Lung microvascular endothelial cell (primary cell): ENCODE measurements at regions not wholly inside any gene's neighbourhood (a gene's known extent, or its start where the extent isn't known, plus 50 kb on each side); places are given as distances from the start of the nearest gene placed in this dataset.

Source experiments
- DNase-seq, 2 donors: peaks; one replicate each; pipeline versions ENCODE4 v3.0.0 to v3.0.0-alpha.2; 2010; ENCODE audit warnings: low read depth in 2 of 2

DNA sequence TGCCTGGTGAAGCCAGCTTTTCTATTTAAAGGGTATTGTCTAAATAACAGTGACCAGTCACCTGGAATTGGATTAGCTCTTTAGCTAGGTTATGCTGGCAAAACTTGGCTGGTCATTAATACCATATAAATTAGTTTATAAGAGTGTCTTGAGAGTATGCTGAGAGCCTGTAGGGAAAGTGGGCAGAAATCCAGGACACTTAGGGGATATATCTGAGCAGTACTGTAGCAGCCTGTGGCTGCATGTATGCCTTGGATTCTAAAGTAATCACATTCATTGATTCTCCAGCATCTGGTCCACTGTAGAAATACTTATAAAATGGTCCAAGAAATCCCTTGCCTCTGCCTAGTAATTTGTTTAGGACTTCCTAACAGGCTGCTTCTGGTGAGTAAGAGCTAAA lies 288.9 kb upstream of the DMAC1 start:
- DNase-seq: no peak

- DNase-seq: no peak
Observed at GRCh38 chr9:8085986-8086385, 286.4 kb upstream of the DMAC1 start.

DNA sequence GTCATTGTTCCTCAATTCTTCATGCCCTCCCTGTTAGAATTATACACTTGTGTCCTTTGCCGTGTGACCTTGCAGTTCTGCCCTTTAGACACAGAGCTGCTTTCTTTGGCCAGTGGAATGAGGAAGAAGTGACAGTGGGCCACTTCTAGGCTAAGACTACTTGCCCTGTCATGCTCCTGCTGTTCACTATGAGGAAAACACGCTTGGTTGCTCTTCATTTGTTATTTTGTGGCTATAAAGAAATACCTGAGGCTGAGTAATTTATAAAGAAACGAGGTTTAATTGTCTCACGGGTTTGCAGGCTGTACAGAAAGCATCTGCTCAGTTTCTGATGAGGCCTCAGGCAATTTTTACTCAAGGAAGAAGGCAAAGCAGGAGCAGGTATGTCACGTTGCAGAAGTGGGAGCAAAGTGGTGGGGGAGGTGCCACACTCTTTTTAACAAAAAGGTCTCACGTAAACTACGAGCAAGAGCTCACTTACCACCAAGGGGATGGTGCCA lies 279.1 kb upstream of the DMAC1 start:
- no peak for DNase-seq

- DNase-seq: no peak
Observed at GRCh38 chr9:8074713-8075286, 275.2 kb upstream of the DMAC1 start.

DNA sequence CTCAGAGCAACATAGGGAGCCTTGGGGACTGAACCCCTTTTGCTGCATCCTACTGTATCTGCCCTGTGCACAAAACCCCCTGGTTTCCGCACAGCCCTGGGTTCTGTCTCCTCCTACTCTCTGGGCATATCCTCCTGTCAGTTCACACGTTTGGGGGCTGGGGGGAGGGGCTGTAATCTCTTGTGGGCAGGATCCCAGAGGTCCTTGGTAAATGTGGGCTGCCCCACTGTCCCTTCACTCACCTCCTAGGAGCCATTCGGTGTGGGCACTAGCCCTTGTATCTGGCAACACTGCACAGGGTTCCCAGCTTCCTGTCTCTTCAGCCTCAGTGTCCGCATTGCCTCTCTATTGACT lies 271.8 kb upstream of the DMAC1 start:
- DNase-seq: no peak

- DNase-seq: no peak
Observed at GRCh38 chr9:8070779-8071444, 271.3 kb upstream of the DMAC1 start.

DNA sequence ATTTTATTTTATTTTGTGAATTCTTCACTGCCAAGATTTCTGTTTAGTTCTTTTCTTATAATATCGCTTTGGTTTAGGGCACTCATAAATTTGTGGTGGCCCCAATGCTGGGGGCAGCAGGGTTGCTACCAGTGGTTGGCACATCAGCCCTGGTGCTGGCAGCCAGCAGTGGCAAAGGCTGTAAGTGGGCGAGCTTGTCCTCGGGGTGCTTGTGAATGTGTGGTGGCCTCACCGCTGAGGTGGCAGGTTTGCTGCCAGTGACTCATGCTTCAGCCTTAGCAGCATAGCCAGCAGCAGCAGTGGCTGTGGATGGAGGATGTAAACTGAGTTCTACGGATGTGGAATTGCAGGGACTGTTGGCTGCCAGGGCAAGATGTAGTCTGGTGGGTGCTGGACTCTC lies 262.9 kb upstream of the DMAC1 start:
- no peak for DNase-seq

DNA sequence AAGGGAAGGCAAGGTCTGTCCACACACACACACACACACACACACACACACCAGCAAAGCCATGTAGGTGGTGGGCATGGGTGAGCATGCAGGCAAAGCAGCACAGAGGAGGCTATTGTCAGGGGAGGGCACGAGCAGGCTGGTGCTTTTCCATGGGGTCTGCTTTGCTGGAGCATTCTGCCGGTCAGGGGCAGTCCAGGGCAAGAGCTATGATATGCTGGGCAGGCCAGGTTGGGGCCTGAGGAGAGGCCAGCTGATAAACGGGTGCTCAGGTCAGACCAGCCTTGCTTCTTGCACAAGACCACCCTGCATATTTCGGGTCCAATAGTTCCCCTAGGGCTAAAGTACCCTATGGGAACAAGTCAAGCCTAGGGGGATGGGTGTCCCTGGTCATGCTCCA lies 253.9 kb upstream of the DMAC1 start:
- DNase-seq: no peak

GRCh38 chr9:8052991-8053390 lies 253.4 kb upstream of the DMAC1 start:
- DNase-seq: no peak

DNA sequence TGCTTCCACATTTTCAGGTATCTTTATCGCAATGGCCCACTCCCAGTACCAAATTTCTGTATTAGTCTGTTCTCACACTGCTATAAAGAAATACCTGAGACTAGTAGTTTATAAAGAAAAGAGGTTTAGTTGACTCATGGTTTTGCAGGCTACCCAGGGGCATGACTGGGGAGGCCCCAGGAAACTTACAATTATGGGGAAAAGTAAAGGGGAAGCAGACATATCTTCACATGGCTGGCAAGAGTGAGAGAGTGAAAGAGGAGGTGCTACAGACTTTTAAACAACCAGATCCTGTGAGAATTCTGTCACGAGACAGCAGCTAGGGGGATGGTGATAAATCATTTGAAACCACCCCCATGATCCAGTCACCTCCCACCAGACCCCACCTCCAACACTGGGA lies 238.2 kb upstream of the DMAC1 start:
- DNase-seq: no peak

GRCh38 chr9:8036914-8037524 lies 237.4 kb upstream of the DMAC1 start:
- DNase-seq: no peak

GRCh38 chr9:8033794-8034193 lies 234.2 kb upstream of the DMAC1 start:
- DNase-seq: no peak

DNA sequence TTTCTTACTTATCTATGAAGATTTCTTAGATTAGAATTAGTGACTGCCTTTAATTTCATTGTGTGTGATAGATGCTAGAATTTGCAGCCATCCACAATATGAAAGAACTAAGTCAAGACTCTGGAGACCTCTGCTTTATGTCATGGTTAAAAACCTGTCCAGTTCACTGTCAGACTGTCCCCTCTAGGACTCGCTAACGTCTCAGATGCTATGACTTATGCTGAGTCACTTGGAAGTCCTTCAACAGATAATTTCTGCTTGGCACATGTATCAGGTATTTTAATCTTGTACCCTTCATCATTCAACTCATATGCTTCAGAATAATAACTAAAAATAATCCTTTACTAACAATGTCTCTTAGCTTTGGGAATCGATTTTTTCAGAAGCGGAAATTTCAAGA lies 230.5 kb upstream of the DMAC1 start:
- DNase-seq: no peak

DNA sequence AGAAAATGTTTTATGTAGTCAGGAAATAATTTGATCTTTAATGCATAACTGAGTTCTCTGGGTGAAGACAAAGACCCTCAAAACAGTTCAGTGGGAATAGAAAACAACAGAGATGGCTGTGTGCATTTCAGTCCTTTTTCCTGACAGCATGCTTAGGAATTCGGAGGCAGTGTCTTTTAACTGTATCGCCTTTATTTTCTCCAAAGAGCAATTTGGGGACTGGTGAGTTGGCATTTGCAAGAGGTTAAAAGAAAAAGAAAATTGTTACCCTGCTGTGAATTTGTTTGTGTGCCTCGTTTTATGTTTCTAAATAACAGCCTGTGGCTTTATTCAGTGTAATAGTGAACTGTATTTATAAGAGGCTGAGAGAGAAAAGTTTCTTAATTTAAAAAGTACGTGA lies 227.8 kb upstream of the DMAC1 start:
- DNase-seq: no peak

- DNase-seq: no peak
Observed at GRCh38 chr9:8025551-8025950, 226.0 kb upstream of the DMAC1 start.

DNA sequence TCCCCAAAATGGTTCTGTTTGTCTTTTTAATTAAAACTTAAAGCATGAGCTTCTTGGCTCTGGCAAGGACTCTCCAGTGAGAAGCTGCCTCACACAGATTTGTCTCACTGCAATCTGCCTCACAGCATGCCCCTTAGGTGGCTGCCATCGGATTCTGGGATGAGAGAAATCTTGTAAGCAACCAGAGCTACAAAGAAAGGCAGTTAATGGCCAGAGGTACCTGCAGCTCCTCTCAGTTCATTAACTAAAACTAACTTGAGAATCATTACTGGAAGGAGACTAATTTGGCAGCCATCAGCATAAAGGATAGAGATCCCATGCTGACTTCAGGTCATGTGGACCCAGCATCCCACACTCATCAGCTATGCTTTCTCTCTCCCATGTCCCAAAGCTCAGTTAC lies 220.6 kb upstream of the DMAC1 start:
- DNase-seq: no peak

- DNase-seq: no peak
Observed at GRCh38 chr9:8019636-8020035, 220.1 kb upstream of the DMAC1 start.

DNA sequence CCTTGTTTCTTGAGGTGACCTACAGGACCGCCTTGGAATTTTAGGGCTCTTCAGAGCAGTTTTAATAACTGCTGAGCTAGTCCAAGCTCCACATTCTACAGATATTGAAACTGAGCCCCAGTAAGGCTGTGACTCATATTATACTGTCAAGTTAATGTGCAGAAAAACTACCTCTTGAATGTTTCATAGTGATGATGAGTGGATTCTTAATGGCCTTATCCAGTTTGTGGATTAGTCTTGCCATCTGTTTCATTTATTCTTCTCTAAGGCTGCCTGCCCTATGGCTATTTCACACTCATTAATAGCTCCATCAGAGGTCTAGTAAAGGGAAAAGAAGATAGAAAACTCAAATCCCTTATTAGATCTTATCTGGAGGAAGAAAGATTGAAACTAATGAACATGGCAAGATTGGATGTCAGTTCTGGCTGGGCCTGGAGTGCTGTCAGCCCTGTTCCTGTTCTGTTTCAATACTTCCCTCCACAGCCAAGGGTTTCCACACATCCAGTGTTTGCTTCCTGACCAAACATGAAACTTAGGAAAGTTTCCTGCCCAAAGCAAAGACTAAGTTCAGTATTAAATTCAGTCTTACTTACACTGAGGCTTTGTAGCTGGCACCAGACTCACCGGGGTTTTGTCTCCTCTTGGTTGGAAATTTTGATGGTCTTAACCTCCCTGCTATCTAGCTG lies 215.6 kb upstream of the DMAC1 start:
- DNase-seq: no peak

DNA sequence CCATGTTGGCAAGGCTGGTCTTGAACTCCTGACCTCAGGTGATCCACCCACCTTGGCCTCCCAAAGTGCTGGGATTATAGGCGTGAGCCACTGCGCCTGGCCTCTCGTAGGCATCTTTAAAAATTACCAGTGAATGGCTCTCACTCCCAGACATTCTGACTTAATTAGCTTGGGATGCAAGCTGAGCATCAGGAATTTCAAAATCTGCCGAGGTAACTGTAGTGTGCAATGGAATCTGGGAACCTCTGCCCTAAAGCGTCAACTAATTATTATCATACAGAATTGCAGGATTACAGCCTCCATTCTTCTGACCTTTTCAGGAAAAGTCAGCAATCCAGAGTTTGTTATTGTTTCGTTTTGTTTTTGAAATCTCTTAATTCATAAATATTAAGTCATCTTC lies 213.4 kb upstream of the DMAC1 start:
- DNase-seq: no peak

GRCh38 chr9:8011974-8012373 lies 212.4 kb upstream of the DMAC1 start:
- DNase-seq: no peak

- DNase-seq: no peak
Observed at GRCh38 chr9:7996558-7996957, 197.0 kb upstream of the DMAC1 start.

DNA sequence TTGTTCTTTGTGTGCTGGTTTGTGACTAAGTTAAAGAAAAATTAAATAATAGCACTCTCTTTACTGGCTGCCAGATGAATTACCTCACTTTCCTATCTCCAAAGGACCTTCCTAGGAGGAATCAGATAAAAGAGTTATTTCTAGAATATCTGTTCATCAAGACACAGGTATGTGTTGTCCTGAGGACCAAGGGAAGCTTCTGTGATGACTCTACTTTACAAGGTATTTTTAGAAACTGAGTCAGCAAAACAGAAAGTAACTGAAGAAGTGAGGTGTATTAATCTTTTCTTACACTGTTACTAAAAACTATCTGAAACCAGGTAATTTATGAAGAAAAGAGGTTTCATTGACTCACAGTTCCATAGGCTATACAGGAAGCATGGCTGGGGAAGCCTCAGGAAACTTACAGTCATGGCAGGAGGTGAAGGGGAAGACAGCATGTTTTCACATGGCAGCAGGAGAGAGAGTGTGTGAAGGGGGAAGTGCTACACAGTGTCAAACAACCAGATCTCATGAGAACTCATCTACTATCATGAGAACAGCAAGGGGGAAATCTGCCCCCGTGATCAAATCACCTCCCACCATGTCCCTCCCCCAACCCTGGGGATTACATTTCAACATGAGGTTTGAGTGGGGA lies 189.2 kb upstream of the DMAC1 start:
- no peak for DNase-seq
